GM12878 (cell line): ENCODE measurements at regions not wholly inside any gene's neighbourhood (a gene's known extent, or its start where the extent isn't known, plus 50 kb on each side); places are given as distances from the start of the nearest gene placed in this dataset.

ENCODE experiments used
- ATAC-seq: fragments of 200-7000 bp; cut with Tn5 transposase; 3 replicates; pipeline ENCODE4 v1.9.1; 2020; ENCODE audit warnings: mild to moderate bottlenecking, moderate library complexity
- BruUV-seq: library from RNA; stranded (reverse); fragments of 400-500 nt; replicated peaks from 2 replicates; lab custom pipeline; 2021; lab: Mats Ljungman, UMichigan
- CTCF ChIA-PET: fragments of 300-600 bp; sonication (Branson Sonifier 250); formaldehyde crosslinking; extraction: SDS; loops from one replicate; lab custom pipeline; 2021; ENCODE audit warnings: inconsistent platforms; lab: Yijun Ruan, JAX
- POLR2A ChIA-PET: fragments of 350-600 bp; formaldehyde crosslinking; extraction: SDS; loops from one replicate; lab custom pipeline; 2021; ENCODE audit warnings: inconsistent platforms; lab: Charles Lee
- RAD21 ChIA-PET: fragments of 300-600 bp; sonication (Branson Sonifier 250); formaldehyde crosslinking; loops from one replicate; lab custom pipeline; 2023; ENCODE audit warnings: antibody characterized with exemption; ENCODE audit not compliant: unreplicated experiment; lab: Charles Lee
- SMC1A ChIA-PET: fragments of 300-600 bp; sonication (Branson Sonifier 250); formaldehyde crosslinking; loops from one replicate; lab custom pipeline; 2023; ENCODE audit not compliant: unreplicated experiment, uncharacterized antibody; lab: Charles Lee
- DNase-seq: peaks from one replicate; pipeline ENCODE4 v3.0.0-alpha.2; 2011; ENCODE audit warnings: low read depth, low spot score
- FAIRE-seq: peaks from 3 replicates; lab custom pipeline; 2011; peaks lifted over from hg19 to GRCh38; lab: Jason Lieb, UNC
- H2AFZ ChIP-seq: 2 replicates; pipeline ENCODE4 v1.6.0; 2011; ENCODE audit warnings: low read depth, low read length, control low read depth; ENCODE audit not compliant: control insufficient read depth
- H3K27ac ChIP-seq: 2 replicates; pipeline ENCODE4 v1.5.1; 2011; ENCODE audit warnings: control low read depth; ENCODE audit not compliant: control insufficient read depth, insufficient read depth
- H3K27me3 ChIP-seq, 2 experiments: replicated peaks in 1 of 2; 2 replicates each; pipeline versions ENCODE4 v1.6.0 to v1.6.1; 2011; ENCODE audit warnings: low read length in 1 of 2; ENCODE audit not compliant: control insufficient read depth in 2 of 2, insufficient read depth in 2 of 2
- H3K36me3 ChIP-seq, 2 experiments: 2 replicates each; pipeline ENCODE4 v1.5.1; 2011; ENCODE audit warnings: low read length in 1 of 2; ENCODE audit not compliant: control insufficient read depth in 2 of 2, insufficient read depth in 2 of 2
- H3K4me1 ChIP-seq: 2 replicates; pipeline ENCODE4 v1.6.1; 2011; ENCODE audit warnings: mild to moderate bottlenecking, low read length, moderate library complexity, mixed read lengths; ENCODE audit not compliant: control insufficient read depth, insufficient read depth
- H3K4me2 ChIP-seq: 2 replicates; pipeline ENCODE4 v1.6.0; 2011; ENCODE audit warnings: control low read depth; ENCODE audit not compliant: control insufficient read depth, insufficient read depth
- H3K4me3 ChIP-seq: fragments of 200-600 bp; sonication (generic); 2 replicates; pipeline ENCODE4 v1.5.1; 2016
- H3K79me2 ChIP-seq: 2 replicates; pipeline ENCODE4 v1.6.0; 2011; ENCODE audit warnings: low read length; ENCODE audit not compliant: control insufficient read depth, insufficient read depth
- H3K9ac ChIP-seq: 2 replicates; pipeline ENCODE4 v1.8.0; 2011; ENCODE audit warnings: low read length, control low read depth, mixed read lengths; ENCODE audit not compliant: control insufficient read depth, insufficient read depth
- H3K9me3 ChIP-seq: replicated peaks from 3 replicates; pipeline ENCODE4 v1.5.1; 2011; ENCODE audit warnings: mild to moderate bottlenecking, low read length; ENCODE audit not compliant: control insufficient read depth, insufficient read depth
- H4K20me1 ChIP-seq: 2 replicates; pipeline ENCODE4 v1.6.0; 2011; ENCODE audit not compliant: control insufficient read depth, insufficient read depth
- BCL11A ChIP-seq: IDR thresholded peaks from 2 replicates; pipeline ENCODE4 v1.6.1; 2011; ENCODE audit warnings: low read depth, low read length
- ETV6 ChIP-seq, 2 experiments: fragments of 450-650 bp in 1 of 2; IDR thresholded peaks in 1 of 2; conservative IDR thresholded peaks in 1 of 2; 2 replicates each; pipeline ENCODE4 v1.6.1; 2014; ENCODE audit warnings: antibody characterized with exemption in 1 of 2, borderline replicate concordance in 1 of 2, low read depth in 1 of 2, mild to moderate bottlenecking in 1 of 2, moderate library complexity in 1 of 2
- HDAC2 ChIP-seq: fragments of 200-600 bp; sonication (generic); IDR thresholded peaks from 2 replicates; pipeline ENCODE4 v1.6.1; 2017
- POLR2AphosphoS5 ChIP-seq: IDR thresholded peaks from 2 replicates; pipeline ENCODE4 v1.6.1; 2011; ENCODE audit warnings: mild to moderate bottlenecking, low read length, inconsistent platforms
- POU2F2 ChIP-seq: IDR thresholded peaks from 3 replicates; pipeline ENCODE4 v1.6.1; 2011; ENCODE audit warnings: low read depth, mild to moderate bottlenecking, low read length, borderline replicate concordance
- PRDM15 ChIP-seq: fragments of 450-650 bp; formaldehyde crosslinking; IDR thresholded peaks from 2 replicates; pipeline ENCODE4 v1.4.0; 2020; ENCODE audit warnings: mild to moderate bottlenecking, moderate library complexity
- REST ChIP-seq: IDR thresholded peaks from 2 replicates; pipeline ENCODE4 v1.6.1; 2012; ENCODE audit warnings: mild to moderate bottlenecking, low read depth, low read length
- RUNX3 ChIP-seq: IDR thresholded peaks from 2 replicates; pipeline ENCODE4 v1.6.1; 2012; ENCODE audit warnings: low read length, inconsistent platforms
- SKIL ChIP-seq: fragments of 450-650 bp; IDR thresholded peaks from 2 replicates; pipeline ENCODE4 v1.6.1; 2017; ENCODE audit warnings: mild to moderate bottlenecking, low read depth, inconsistent platforms; ENCODE audit not compliant: poor library complexity, severe bottlenecking
- SMC3 ChIP-seq: IDR thresholded peaks from 2 replicates; pipeline ENCODE4 v1.6.1; 2011; ENCODE audit warnings: low read length, improper control_type of control experiment, borderline replicate concordance
- SREBF2 ChIP-seq: IDR thresholded peaks from 2 replicates; pipeline ENCODE4 v1.6.1; 2012; ENCODE audit warnings: mild to moderate bottlenecking, low read length
- ZBTB33 ChIP-seq: fragments of 450-650 bp; IDR thresholded peaks from 2 replicates; pipeline ENCODE4 v1.6.1; 2017; ENCODE audit warnings: mild to moderate bottlenecking
- WGBS: methylation state at CpG from one replicate; pipeline ENCODE4 v1.1.6; 2016; ENCODE audit warnings: low lambda C conversion rate; ENCODE audit not compliant: insufficient replicate concordance, insufficient coverage; ENCODE audit errors: missing lambda C conversion rate; 5-methylcytosine and 5-hydroxymethylcytosine counted together
- in situ Hi-C: fragments of 300-500 bp; cut with MboI; formaldehyde crosslinking; loops from 9 replicates; pipeline ENCODE4 v1.14.3; 2018; ENCODE audit warnings: mixed read lengths
- intact Hi-C: fragments of 100-400 bp; cut with micrococcal nuclease; formaldehyde crosslinking; loops from one replicate; pipeline ENCODE4 v1.14.2; 2022; ENCODE audit not compliant: unreplicated experiment

- Histone ChIP-seq H4K20me1 (no peaks in the 10 kb centered on the region), H2AFZ (no peak overlapping the region), H3K79me2 (no peaks in the 10 kb centered on the region), H3K27me3 (no peaks in the 10 kb centered on the region), H3K36me3 (no peaks in the 10 kb centered on the region), H3K4me2 (no peak overlapping the region), H3K4me3 (no peak overlapping the region), H3K9me3 (no peaks in the 10 kb centered on the region), H3K27ac (no peak overlapping the region), H3K9ac (no peak overlapping the region), H3K4me1 (no peaks in the 10 kb centered on the region)
- no peak for TF ChIP-seq HDAC2
- TF ChIP-seq SMC3: no peak
- no peak for TF ChIP-seq POU2F2
- TF ChIP-seq REST: no peak
- no peak for TF ChIP-seq PRDM15 (CRISPR knock-in tag)
- no peak for TF ChIP-seq SREBF2
- no peak for TF ChIP-seq ETV6 (conservative IDR thresholded peaks at IDR 0.05 in 1 of 2, IDR thresholded peaks at IDR 0.05 in 1 of 2; ENCODE audit: borderline replicate concordance in 1 of 2, low read depth in 1 of 2)
- TF ChIP-seq ZBTB33: no peak
- no peak for TF ChIP-seq POLR2AphosphoS5
- no peak for TF ChIP-seq RUNX3
- no peak for TF ChIP-seq SKIL
- TF ChIP-seq BCL11A: no peak
- ChIA-PET RAD21 (no interaction called here), POLR2A (interaction anchor here (0.5 kb wide), 1 partner anchor 111 kb away, joined by 3 read pairs; no protein-coding TSS in a partner anchor), CTCF (no interaction called here), SMC1A (interaction anchor here (1.0 kb wide), 1 partner anchor 14 kb away, joined by 3 read pairs; no protein-coding TSS in a partner anchor)
- no peak for DNase-seq
- FAIRE-seq: no peak
- ATAC-seq: no peak
- intact Hi-C loops: no loop called here
- in situ Hi-C loops: no loop called here
- 33% methylated on average over 2 of the region's 2 CpGs for WGBS
- no TSS peak for BruUV-seq
These were observed 279.9 kb upstream of the DOK6 start for GRCh38 chr18:69120833-69121232.
